ENCODE measurements at regions not wholly inside any gene's neighbourhood (a gene's known extent, or its start where the extent isn't known, plus 50 kb on each side); places are given as distances from the start of the nearest gene placed in this dataset.

DNA sequence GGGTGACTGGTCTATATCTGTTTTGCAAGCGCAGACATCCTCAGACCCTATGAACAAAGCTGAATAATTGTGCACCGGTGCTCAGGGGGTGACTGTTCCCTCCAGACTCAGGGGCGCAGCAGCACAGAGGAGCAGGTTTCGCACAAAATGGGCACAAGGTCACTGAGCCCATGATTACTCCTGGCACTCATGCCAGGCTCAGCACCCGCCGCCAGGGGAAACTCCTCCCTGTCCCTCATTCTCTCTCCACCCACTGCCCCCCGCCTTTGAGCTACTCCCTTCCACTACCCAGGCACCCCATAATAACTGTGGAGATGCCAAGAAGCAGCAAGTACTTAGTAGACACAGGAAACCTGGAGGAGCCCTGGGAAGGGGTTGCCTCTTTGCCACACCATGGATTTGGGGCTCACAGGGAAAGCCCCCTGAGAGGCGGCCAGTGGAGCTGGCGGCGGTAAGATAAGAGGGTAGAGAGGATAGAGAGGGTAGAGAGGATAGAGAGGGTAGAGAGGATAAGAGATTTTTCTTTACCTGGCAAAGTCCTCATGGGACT is 198.8 kb downstream of the CTTN start:
- TF ChIP-seq, protein P1, sequence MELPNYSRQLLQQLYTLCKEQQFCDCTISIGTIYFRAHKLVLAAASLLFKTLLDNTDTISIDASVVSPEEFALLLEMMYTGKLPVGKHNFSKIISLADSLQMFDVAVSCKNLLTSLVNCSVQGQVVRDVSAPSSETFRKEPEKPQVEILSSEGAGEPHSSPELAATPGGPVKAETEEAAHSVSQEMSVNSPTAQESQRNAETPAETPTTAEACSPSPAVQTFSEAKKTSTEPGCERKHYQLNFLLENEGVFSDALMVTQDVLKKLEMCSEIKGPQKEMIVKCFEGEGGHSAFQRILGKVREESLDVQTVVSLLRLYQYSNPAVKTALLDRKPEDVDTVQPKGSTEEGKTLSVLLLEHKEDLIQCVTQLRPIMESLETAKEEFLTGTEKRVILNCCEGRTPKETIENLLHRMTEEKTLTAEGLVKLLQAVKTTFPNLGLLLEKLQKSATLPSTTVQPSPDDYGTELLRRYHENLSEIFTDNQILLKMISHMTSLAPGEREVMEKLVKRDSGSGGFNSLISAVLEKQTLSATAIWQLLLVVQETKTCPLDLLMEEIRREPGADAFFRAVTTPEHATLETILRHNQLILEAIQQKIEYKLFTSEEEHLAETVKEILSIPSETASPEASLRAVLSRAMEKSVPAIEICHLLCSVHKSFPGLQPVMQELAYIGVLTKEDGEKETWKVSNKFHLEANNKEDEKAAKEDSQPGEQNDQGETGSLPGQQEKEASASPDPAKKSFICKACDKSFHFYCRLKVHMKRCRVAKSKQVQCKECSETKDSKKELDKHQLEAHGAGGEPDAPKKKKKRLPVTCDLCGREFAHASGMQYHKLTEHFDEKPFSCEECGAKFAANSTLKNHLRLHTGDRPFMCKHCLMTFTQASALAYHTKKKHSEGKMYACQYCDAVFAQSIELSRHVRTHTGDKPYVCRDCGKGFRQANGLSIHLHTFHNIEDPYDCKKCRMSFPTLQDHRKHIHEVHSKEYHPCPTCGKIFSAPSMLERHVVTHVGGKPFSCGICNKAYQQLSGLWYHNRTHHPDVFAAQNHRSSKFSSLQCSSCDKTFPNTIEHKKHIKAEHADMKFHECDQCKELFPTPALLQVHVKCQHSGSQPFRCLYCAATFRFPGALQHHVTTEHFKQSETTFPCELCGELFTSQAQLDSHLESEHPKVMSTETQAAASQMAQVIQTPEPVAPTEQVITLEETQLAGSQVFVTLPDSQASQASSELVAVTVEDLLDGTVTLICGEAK (IDR thresholded peaks at IDR 0.05): no peak
- TF ChIP-seq, protein P1 (CRISPR knock-in tag; IDR thresholded peaks at IDR 0.05): no peak
- TF ChIP-seq ZNF263 (CRISPR knock-in tag; IDR thresholded peaks at IDR 0.05; ENCODE audit: borderline replicate concordance): no peak
- TF ChIP-seq, protein P2, sequence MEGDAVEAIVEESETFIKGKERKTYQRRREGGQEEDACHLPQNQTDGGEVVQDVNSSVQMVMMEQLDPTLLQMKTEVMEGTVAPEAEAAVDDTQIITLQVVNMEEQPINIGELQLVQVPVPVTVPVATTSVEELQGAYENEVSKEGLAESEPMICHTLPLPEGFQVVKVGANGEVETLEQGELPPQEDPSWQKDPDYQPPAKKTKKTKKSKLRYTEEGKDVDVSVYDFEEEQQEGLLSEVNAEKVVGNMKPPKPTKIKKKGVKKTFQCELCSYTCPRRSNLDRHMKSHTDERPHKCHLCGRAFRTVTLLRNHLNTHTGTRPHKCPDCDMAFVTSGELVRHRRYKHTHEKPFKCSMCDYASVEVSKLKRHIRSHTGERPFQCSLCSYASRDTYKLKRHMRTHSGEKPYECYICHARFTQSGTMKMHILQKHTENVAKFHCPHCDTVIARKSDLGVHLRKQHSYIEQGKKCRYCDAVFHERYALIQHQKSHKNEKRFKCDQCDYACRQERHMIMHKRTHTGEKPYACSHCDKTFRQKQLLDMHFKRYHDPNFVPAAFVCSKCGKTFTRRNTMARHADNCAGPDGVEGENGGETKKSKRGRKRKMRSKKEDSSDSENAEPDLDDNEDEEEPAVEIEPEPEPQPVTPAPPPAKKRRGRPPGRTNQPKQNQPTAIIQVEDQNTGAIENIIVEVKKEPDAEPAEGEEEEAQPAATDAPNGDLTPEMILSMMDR (IDR thresholded peaks at IDR 0.05 in 2 of 3, conservative IDR thresholded peaks at IDR 0.05 in 1 of 3; ENCODE audit: insufficient read depth in 2 of 3, low read depth in 1 of 3, low read length in 3 of 3): no peak
- TF ChIP-seq, protein P3, sequence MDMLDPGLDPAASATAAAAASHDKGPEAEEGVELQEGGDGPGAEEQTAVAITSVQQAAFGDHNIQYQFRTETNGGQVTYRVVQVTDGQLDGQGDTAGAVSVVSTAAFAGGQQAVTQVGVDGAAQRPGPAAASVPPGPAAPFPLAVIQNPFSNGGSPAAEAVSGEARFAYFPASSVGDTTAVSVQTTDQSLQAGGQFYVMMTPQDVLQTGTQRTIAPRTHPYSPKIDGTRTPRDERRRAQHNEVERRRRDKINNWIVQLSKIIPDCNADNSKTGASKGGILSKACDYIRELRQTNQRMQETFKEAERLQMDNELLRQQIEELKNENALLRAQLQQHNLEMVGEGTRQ (CRISPR knock-in tag; IDR thresholded peaks at IDR 0.05): no peak
- TF ChIP-seq EP300 (IDR thresholded peaks at IDR 0.05; ENCODE audit: low read length): no peak
- no peak for TF ChIP-seq ZNF274 (IDR thresholded peaks at IDR 0.05; ENCODE audit: borderline replicate concordance, low read depth, low read length)
- TF ChIP-seq ZNF354B (CRISPR knock-in tag; IDR thresholded peaks at IDR 0.05): no peak
- TF ChIP-seq, protein P4, sequence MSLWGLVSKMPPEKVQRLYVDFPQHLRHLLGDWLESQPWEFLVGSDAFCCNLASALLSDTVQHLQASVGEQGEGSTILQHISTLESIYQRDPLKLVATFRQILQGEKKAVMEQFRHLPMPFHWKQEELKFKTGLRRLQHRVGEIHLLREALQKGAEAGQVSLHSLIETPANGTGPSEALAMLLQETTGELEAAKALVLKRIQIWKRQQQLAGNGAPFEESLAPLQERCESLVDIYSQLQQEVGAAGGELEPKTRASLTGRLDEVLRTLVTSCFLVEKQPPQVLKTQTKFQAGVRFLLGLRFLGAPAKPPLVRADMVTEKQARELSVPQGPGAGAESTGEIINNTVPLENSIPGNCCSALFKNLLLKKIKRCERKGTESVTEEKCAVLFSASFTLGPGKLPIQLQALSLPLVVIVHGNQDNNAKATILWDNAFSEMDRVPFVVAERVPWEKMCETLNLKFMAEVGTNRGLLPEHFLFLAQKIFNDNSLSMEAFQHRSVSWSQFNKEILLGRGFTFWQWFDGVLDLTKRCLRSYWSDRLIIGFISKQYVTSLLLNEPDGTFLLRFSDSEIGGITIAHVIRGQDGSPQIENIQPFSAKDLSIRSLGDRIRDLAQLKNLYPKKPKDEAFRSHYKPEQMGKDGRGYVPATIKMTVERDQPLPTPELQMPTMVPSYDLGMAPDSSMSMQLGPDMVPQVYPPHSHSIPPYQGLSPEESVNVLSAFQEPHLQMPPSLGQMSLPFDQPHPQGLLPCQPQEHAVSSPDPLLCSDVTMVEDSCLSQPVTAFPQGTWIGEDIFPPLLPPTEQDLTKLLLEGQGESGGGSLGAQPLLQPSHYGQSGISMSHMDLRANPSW (CRISPR knock-in tag; IDR thresholded peaks at IDR 0.05): no peak
- TF ChIP-seq RCOR1 (IDR thresholded peaks at IDR 0.05; ENCODE audit: borderline replicate concordance in 1 of 2, low read depth in 2 of 2, low read length in 2 of 2): no peak

All from K562 (cell line).